Retinal pigment epithelial cell (primary cell): ENCODE measurements at regions not wholly inside any gene's neighbourhood (a gene's known extent, or its start where the extent isn't known, plus 50 kb on each side); places are given as distances from the start of the nearest gene placed in this dataset.

Experiments used
- DNase-seq: peaks from one replicate; pipeline ENCODE4 v3.0.0-alpha.2; 2010; ENCODE audit warnings: low read depth
- H3K4me3 ChIP-seq: 2 replicates; pipeline ENCODE4 v1.5.1; 2011; ENCODE audit warnings: mild to moderate bottlenecking, low read length, control low read depth, moderate library complexity
- CTCF ChIP-seq: conservative IDR thresholded peaks from 2 replicates; pipeline ENCODE4 v1.5.1; 2011; ENCODE audit warnings: low read depth, low read length, control low read depth, inconsistent platforms

- no peak for TF ChIP-seq CTCF
- H3K4me3 ChIP-seq: no peak overlapping the region
- no peak for DNase-seq
These were observed 52.7 kb upstream of the CRHR1 start for GRCh38 chr17:45731459-45731858.

DNA sequence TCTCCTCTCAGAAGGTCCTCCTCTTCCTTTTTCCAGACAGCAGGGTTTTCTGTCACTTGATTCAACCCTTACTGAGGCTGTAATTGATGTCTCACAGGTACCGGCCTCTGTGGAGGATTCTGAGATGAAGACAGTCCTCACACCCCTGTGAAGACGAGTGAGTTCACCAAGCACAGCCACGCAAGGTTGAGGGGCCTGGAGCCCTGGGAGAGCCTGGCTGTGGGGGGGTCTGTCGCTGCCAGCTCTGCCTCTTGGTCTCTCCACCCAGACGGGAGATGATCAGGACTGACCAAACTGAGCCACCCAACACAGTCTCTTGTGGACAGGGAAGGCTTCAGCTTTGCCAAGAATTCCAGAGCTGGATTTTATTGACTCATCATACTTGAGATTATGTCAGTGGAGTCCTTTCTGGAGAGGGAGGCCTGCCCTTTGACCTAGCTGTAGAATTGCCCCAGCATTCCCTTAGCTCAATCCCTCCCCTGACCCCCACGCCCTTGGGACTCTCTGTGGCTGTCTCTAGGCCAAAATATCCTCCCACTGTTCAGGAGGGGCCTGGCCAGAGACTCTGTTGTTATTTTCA is 51.1 kb upstream of the CRHR1 start:
- DNase-seq: no peak
- TF ChIP-seq CTCF: no peak

GRCh38 chr17:45733781-45734180 is 50.3 kb upstream of the CRHR1 start:
- H3K4me3 ChIP-seq: no peak overlapping the region
- no peak for TF ChIP-seq CTCF

More for the DNA sequence above, 51.1 kb upstream of the CRHR1 start:
- no peak overlapping the region for H3K4me3 ChIP-seq

More at GRCh38 chr17:45733781-45734180, 50.3 kb upstream of the CRHR1 start:
- DNase-seq: no peak
